Natural killer cell treated with Interleukin-12 subunit alpha and Interleukin-12 subunit beta and Interleukin-15 and Interleukin-18, amount 100 ng/mL, for 72 hours (primary cell): ENCODE measurements at regions not wholly inside any gene's neighbourhood (a gene's known extent, or its start where the extent isn't known, plus 50 kb on each side); places are given as distances from the start of the nearest gene placed in this dataset.
A peak's percentile ranks its signal among the peaks of the same experiment; 100 is the strongest.
"Not testable (repeated sequence)": the region's sequence is repeated elsewhere in the genome, so short reads cannot be mapped to it uniquely, and the experiment has no call there.

Experiments used
- ATAC-seq, 2 donors: fragments of 150-1000 bp; cut with Tn5 transposase in 1 of 2; sonication (Bioruptor Pico), chemical (Tn5 transposase) in 1 of 2; 2 replicates each; pipeline ENCODE4 v1.10.0; 2021
- DNase-seq: peaks from one replicate; pipeline ENCODE4 v3.0.0; 2022; ENCODE audit warnings: low spot score
- H3K27ac Mint-ChIP-seq, 2 donors: 1 replicate in 1 of 2; 2 replicates in 1 of 2; pipeline ENCODE4 v1.8.0; 2022; ENCODE audit warnings: mixed read lengths in 2 of 2, mild to moderate bottlenecking in 1 of 2, moderate library complexity in 1 of 2
- H3K27me3 Mint-ChIP-seq, 2 donors: 1 replicate in 1 of 2; 2 replicates in 1 of 2; pipeline ENCODE4 v1.8.0; 2022; ENCODE audit warnings: mixed read lengths in 2 of 2
- H3K36me3 Mint-ChIP-seq: one replicate; pipeline ENCODE4 v1.8.0; 2022; ENCODE audit warnings: mixed read lengths
- H3K4me1 Mint-ChIP-seq, 2 donors: 1 replicate in 1 of 2; 2 replicates in 1 of 2; pipeline ENCODE4 v1.8.0; 2022; ENCODE audit warnings: low read depth in 2 of 2, mixed read lengths in 2 of 2, mild to moderate bottlenecking in 1 of 2
- H3K4me3 Mint-ChIP-seq: one replicate; pipeline ENCODE4 v1.8.0; 2022; ENCODE audit warnings: mixed read lengths
- H3K9me3 Mint-ChIP-seq: 2 replicates; pipeline ENCODE4 v1.8.0; 2022; ENCODE audit warnings: mixed read lengths

DNA sequence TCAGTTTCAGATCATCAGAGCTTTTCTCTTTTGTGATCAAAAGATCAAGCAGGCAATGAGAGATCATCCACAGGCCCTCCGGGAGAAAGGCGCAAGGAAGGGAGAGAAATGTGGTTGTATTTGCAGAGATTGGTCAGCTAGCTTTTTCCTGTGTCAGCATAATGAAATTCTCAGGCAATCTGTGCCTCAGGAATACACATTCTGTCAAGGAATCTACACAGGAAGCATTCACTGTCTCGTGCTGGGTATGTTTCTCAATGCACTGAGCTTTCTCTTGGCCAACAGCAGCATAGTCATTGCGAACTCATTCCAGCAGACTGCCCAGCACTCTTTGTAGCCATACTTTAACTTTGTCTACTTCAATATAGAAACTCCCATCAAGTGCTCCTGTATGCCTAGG is 413.7 kb downstream of the PPP3CA start:
- H3K36me3 Mint-ChIP-seq: no peaks in the 10 kb centered on the region
- no peaks in the 10 kb centered on the region for H3K27me3 Mint-ChIP-seq
- H3K9me3 Mint-ChIP-seq: no peaks in the 10 kb centered on the region
- H3K4me1 Mint-ChIP-seq: peaks cover 4 to 12% of the 10 kb centered on the region in 2 donors
- ATAC-seq (no peak), DNase-seq (no peak)
- peak overlapping the region; percentile 0 for H3K4me3 Mint-ChIP-seq
- no peak overlapping the region for H3K27ac Mint-ChIP-seq

DNA sequence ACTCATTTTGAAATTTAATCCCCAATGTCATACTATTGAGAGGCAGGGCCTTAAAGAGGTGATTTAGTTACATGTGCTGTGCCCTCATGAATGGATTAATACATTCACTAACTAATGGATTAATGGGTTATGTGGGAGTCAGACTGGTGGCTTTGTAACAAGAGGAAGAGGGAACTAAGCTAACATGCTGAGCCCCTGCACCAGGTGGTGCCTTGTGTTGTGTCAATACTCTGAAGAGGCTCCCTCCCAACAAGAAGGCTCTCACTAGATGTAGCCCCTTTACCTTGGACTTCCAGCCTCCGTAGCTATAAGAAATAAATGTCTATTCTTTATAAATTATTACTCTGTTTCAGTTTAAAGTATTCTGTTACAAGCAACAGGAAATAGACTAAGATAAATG is 411.9 kb upstream of the EMCN start:
- no peaks in the 10 kb centered on the region for H3K27me3 Mint-ChIP-seq
- peaks cover 4 to 12% of the 10 kb centered on the region in 2 donors for H3K4me1 Mint-ChIP-seq
- DNase-seq: no peak
- ATAC-seq: no peak
- no peaks in the 10 kb centered on the region for H3K9me3 Mint-ChIP-seq
- H3K36me3 Mint-ChIP-seq: no peaks in the 10 kb centered on the region
- no peak overlapping the region for H3K27ac Mint-ChIP-seq
- no peak overlapping the region for H3K4me3 Mint-ChIP-seq

- Mint-ChIP-seq H3K27me3 (peaks cover 0 to 3% of the 10 kb centered on the region in 2 donors), H3K9me3 (no peaks in the 10 kb centered on the region), H3K4me1 (peaks cover 4 to 12% of the 10 kb centered on the region in 2 donors), H3K36me3 (no peaks in the 10 kb centered on the region), H3K4me3 (no peak overlapping the region), H3K27ac (no peak overlapping the region)
- no peak for DNase-seq
- no peak for ATAC-seq
Observed at GRCh38 chr4:100929135-100929534, 411.3 kb upstream of the EMCN start.

DNA sequence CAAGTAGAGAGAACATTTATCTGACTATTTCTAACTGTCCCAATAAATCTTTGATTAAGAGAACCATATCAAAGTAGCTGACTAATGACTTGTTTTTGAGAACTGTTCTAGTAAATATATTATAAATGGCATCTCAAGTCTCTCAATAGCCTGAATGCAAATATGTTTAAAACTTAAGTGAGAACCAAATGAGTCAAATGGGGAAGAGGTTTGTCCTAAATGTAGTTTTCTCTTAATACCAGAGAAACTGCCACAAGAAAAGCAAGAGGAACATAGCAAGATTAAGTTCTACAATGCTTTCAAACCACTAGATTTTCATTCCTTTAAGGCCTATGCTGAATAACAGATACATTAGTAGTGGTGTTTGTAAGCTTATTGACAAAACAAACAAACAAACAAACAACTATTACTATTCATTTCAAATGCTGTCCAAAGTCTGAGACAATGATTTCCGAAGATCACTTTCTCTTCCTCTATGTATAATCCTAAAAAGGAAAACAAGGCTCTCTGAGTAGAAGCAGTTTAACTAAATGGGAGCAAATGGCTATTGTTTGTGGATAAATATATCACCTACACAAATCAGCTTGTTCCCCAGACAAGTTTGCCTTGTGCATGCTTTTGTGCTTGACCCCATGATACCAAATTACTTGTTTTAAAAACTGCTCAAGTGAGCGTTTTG is 408.4 kb upstream of the EMCN start:
- H3K36me3 Mint-ChIP-seq: no peaks in the 10 kb centered on the region
- ATAC-seq (no peak), DNase-seq (no peak)
- no peaks in the 10 kb centered on the region for H3K9me3 Mint-ChIP-seq
- no peak overlapping the region for H3K27ac Mint-ChIP-seq
- no peak overlapping the region for H3K4me3 Mint-ChIP-seq
- no peaks in the 10 kb centered on the region for H3K4me1 Mint-ChIP-seq
- H3K27me3 Mint-ChIP-seq: peaks cover 0 to 3% of the 10 kb centered on the region in 2 donors

- no peak for DNase-seq
- Mint-ChIP-seq H3K9me3 (peaks cover 3% of the 10 kb centered on the region), H3K27me3 (peaks cover 3 to 7% of the 10 kb centered on the region in 2 donors), H3K27ac (no peak overlapping the region), H3K36me3 (peaks cover 7% of the 10 kb centered on the region), H3K4me1 (no peaks in the 10 kb centered on the region), H3K4me3 (no peak overlapping the region)
- no peak for ATAC-seq
Observed at GRCh38 chr4:100913685-100914084, 395.9 kb upstream of the EMCN start.

DNA sequence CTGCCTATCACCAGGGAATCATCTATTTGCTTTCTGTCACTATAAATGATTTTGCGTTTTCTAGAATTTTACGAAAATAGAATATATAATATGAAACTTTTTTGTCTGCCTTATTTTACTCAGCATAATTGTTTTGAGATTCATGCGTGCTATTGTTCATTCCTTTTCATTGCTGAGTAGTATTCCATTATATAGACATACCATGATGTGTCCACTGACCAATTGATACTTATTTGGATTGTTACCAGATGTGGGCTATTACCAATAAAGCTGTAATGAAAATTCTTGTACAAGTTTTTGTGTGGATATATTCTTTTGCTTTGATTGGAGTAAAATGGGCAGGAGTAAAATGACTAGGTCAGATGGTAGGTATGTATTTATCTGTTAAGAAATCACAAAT is 390.7 kb upstream of the EMCN start:
- DNase-seq (no peak), ATAC-seq (no peak)
- Mint-ChIP-seq H3K4me3 (no peak overlapping the region), H3K4me1 (no peaks in the 10 kb centered on the region), H3K27me3 (peaks cover under 1% of the 10 kb centered on the region in 2 donors), H3K36me3 (no peaks in the 10 kb centered on the region), H3K9me3 (no peaks in the 10 kb centered on the region), H3K27ac (no peak overlapping the region)

DNA sequence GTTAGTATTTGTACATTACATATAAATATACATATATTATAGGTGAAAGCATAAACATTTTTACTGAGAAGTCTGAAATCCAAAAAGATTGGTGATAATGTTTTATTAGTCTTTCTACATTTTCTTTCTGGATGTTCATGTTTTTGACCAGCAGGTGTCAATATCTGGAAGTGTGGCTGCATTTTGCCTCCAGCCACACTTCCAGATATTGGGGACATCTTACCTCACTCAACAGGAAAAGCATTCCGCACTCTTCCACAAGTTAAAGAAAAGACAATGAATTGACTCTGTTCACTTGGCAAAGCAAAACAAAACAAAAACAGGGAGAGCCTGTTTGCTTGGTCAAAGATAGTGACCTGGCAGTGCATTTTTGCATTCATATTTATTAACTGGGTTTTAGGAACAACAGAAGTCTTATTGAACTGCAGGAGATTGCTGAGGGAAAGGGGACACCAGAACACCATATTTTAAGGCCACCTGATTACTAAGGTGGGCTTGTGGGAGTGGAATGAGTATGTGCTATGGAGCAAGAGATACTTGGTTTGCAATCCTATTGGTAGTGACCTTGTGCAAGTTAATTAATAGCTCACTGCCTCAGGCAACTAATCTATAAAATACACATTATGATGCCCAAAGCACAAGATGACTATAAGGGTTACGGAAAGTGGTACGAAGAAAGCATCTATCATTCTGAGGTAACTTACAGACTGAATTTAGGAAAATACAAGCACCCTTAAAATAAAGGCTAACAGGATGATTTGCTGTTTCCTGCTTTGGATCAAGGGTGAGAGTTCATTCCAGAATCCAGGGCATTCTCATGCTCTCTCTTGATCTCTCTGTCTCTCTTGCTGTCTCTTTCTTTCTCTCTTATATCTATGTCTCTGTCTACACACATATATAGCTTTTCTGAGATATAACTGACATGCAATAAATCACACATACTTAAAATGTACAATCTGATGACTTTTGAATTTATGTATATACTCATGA is 389.9 kb upstream of the EMCN start:
- Mint-ChIP-seq H3K4me1 (no peaks in the 10 kb centered on the region), H3K27me3 (peaks cover 8% of the 10 kb centered on the region in 2 donors), H3K9me3 (no peaks in the 10 kb centered on the region), H3K4me3 (no peak overlapping the region), H3K36me3 (no peaks in the 10 kb centered on the region), H3K27ac (no peak overlapping the region)
- ATAC-seq (no peak), DNase-seq (no peak)

DNA sequence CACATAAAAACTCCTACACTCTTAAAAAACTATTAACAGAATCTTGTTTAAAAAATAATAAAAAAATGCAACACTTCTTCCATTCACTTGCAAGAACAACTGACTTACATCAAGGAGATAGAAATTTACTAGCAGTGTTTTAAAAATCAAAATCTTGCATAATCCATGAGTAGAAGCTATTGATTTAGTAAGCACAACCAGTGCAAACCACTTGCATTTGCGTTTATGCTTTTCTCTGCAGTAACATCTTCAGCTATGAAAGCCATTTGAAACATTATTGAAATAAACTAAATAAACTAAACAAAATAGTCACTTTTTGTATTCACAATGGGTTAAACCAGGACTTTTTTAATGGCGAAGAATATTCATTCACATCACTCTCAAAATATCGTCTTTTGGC is 389.2 kb upstream of the EMCN start:
- Mint-ChIP-seq H3K9me3 (no peaks in the 10 kb centered on the region), H3K36me3 (no peaks in the 10 kb centered on the region), H3K27me3 (peaks cover 8 to 15% of the 10 kb centered on the region in 2 donors), H3K4me3 (no peak overlapping the region), H3K27ac (no peak overlapping the region), H3K4me1 (no peaks in the 10 kb centered on the region)
- DNase-seq: no peak
- ATAC-seq: no peak

- not testable (repeated sequence) for ATAC-seq, DNase-seq, H3K9me3 Mint-ChIP-seq, H3K27ac Mint-ChIP-seq, H3K4me3 Mint-ChIP-seq, H3K4me1 Mint-ChIP-seq, H3K36me3 Mint-ChIP-seq
- H3K27me3 Mint-ChIP-seq: peaks cover 12 to 22% of the 10 kb centered on the region in 2 donors
Observed at GRCh38 chr4:100900945-100901344, 383.1 kb upstream of the EMCN start.

DNA sequence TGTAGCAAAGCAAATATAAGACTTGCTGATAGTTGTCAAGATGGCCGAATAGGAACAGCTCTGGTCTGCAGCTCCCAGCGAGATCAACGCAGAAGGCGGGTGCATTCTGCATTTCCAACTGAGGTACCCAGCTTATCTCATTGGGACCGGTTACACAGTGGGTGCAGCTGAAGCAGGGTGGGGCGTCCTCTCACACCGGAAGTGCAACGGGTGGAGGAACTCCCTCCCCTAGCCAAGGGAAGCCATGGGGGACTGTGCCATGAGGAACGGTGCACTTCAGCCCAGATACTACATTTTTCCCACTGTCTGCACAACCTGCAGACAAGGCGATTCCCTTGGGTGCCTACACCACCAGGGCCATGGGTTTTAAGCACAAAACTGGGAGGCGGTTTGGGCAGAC is 382.3 kb upstream of the EMCN start:
- ATAC-seq (no peak), DNase-seq (no peak)
- Mint-ChIP-seq H3K27me3 (peaks cover 12 to 22% of the 10 kb centered on the region in 2 donors), H3K9me3 (peaks cover 3% of the 10 kb centered on the region), H3K4me3 (no peak overlapping the region), H3K36me3 (peaks cover 4% of the 10 kb centered on the region), H3K4me1 (peaks cover 6 to 10% of the 10 kb centered on the region in 2 donors), H3K27ac (no peak overlapping the region)

DNA sequence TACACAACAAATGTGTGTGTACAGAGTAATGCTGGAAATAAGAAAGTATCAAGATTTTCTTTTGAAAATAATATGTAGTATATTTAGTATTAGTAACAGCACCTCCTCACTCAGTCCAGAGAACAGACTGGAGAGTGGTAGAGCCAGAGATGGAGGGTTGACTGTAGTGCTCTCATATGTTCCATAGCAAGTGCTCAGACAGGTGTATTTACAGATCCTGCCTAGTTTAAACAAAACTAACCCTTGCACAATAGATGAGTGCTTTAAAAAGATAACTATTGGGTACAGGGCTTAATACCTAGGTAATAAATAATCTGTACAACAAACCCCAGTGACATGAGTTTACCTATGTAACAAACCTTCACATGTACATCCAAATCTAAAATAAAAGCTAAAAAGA is 381.0 kb upstream of the EMCN start:
- H3K4me1 Mint-ChIP-seq: peaks cover 11 to 14% of the 10 kb centered on the region in 2 donors
- DNase-seq (no peak), ATAC-seq (no peak)
- H3K9me3 Mint-ChIP-seq: peaks cover 3% of the 10 kb centered on the region
- H3K36me3 Mint-ChIP-seq: peaks cover 4% of the 10 kb centered on the region
- peaks cover 12 to 22% of the 10 kb centered on the region in 2 donors for H3K27me3 Mint-ChIP-seq
- H3K27ac Mint-ChIP-seq: no peak overlapping the region
- H3K4me3 Mint-ChIP-seq: no peak overlapping the region

- Mint-ChIP-seq H3K36me3 (peaks cover 4% of the 10 kb centered on the region), H3K4me1 (peaks cover 11 to 14% of the 10 kb centered on the region in 2 donors), H3K4me3 (peak overlapping the region; percentile 88), H3K27ac (peak overlapping the region; percentile 73 to 78), H3K27me3 (no peaks in the 10 kb centered on the region), H3K9me3 (peaks cover 6% of the 10 kb centered on the region)
- DNase-seq (no peak), ATAC-seq (peak; percentile 61 to 71)
Observed at GRCh38 chr4:100895556-100896197, 377.9 kb upstream of the EMCN start.

- peak overlapping the region in 1 of 2 donors; percentile 73 for H3K27ac Mint-ChIP-seq
- H3K27me3 Mint-ChIP-seq: peaks cover 0 to under 1% of the 10 kb centered on the region in 2 donors
- ATAC-seq (no peak), DNase-seq (no peak)
- peaks cover 10% of the 10 kb centered on the region for H3K36me3 Mint-ChIP-seq
- peaks cover 11 to 14% of the 10 kb centered on the region in 2 donors for H3K4me1 Mint-ChIP-seq
- H3K4me3 Mint-ChIP-seq: peak overlapping the region; percentile 88
- H3K9me3 Mint-ChIP-seq: peaks cover 6% of the 10 kb centered on the region
Observed at GRCh38 chr4:100894339-100894870, 376.6 kb upstream of the EMCN start.
